ENCODE measurements at regions not wholly inside any gene's neighbourhood (a gene's known extent, or its start where the extent isn't known, plus 50 kb on each side); places are given as distances from the start of the nearest gene placed in this dataset.

DNA sequence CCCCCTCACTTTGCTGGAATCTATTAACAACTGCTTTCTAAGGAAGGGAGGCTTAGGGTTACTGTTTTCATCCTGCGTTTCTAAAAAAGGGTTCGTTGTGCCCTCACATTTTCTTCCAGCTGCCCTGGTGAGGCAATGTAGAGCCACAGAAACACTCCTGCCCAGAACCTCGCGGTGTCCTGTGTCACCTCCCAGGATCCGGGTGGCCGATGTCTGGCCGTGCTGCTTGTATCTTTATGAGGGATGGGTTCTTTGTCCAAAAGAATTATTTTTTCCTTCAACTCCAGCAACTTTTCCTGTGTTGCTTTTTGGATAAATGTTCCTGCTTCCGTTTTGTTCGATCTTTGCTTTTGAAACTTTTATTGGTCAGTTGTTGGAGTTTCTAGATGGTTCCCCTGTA is 291.8 kb upstream of the HS6ST1 start (continued):
- TF ChIP-seq, protein P1, sequence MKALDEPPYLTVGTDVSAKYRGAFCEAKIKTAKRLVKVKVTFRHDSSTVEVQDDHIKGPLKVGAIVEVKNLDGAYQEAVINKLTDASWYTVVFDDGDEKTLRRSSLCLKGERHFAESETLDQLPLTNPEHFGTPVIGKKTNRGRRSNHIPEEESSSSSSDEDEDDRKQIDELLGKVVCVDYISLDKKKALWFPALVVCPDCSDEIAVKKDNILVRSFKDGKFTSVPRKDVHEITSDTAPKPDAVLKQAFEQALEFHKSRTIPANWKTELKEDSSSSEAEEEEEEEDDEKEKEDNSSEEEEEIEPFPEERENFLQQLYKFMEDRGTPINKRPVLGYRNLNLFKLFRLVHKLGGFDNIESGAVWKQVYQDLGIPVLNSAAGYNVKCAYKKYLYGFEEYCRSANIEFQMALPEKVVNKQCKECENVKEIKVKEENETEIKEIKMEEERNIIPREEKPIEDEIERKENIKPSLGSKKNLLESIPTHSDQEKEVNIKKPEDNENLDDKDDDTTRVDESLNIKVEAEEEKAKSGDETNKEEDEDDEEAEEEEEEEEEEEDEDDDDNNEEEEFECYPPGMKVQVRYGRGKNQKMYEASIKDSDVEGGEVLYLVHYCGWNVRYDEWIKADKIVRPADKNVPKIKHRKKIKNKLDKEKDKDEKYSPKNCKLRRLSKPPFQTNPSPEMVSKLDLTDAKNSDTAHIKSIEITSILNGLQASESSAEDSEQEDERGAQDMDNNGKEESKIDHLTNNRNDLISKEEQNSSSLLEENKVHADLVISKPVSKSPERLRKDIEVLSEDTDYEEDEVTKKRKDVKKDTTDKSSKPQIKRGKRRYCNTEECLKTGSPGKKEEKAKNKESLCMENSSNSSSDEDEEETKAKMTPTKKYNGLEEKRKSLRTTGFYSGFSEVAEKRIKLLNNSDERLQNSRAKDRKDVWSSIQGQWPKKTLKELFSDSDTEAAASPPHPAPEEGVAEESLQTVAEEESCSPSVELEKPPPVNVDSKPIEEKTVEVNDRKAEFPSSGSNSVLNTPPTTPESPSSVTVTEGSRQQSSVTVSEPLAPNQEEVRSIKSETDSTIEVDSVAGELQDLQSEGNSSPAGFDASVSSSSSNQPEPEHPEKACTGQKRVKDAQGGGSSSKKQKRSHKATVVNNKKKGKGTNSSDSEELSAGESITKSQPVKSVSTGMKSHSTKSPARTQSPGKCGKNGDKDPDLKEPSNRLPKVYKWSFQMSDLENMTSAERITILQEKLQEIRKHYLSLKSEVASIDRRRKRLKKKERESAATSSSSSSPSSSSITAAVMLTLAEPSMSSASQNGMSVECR (CRISPR knock-in tag; IDR thresholded peaks at IDR 0.05; ENCODE audit: borderline replicate concordance): no peak
- TF ChIP-seq E2F1 (CRISPR knock-in tag; IDR thresholded peaks at IDR 0.05) (no peak), NR2C2 (CRISPR knock-in tag; IDR thresholded peaks at IDR 0.05) (no peak), PREB (CRISPR knock-in tag; IDR thresholded peaks at IDR 0.05; ENCODE audit: borderline replicate concordance) (no peak), GABPB1 (CRISPR knock-in tag; IDR thresholded peaks at IDR 0.05) (no peak)
- TF ChIP-seq, protein P2, sequence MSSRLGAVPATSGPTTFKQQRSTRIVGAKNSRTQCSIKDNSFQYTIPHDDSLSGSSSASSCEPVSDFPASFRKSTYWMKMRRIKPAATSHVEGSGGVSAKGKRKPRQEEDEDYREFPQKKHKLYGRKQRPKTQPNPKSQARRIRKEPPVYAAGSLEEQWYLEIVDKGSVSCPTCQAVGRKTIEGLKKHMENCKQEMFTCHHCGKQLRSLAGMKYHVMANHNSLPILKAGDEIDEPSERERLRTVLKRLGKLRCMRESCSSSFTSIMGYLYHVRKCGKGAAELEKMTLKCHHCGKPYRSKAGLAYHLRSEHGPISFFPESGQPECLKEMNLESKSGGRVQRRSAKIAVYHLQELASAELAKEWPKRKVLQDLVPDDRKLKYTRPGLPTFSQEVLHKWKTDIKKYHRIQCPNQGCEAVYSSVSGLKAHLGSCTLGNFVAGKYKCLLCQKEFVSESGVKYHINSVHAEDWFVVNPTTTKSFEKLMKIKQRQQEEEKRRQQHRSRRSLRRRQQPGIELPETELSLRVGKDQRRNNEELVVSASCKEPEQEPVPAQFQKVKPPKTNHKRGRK (CRISPR knock-in tag; IDR thresholded peaks at IDR 0.05; ENCODE audit: borderline replicate concordance): no peak

DNA sequence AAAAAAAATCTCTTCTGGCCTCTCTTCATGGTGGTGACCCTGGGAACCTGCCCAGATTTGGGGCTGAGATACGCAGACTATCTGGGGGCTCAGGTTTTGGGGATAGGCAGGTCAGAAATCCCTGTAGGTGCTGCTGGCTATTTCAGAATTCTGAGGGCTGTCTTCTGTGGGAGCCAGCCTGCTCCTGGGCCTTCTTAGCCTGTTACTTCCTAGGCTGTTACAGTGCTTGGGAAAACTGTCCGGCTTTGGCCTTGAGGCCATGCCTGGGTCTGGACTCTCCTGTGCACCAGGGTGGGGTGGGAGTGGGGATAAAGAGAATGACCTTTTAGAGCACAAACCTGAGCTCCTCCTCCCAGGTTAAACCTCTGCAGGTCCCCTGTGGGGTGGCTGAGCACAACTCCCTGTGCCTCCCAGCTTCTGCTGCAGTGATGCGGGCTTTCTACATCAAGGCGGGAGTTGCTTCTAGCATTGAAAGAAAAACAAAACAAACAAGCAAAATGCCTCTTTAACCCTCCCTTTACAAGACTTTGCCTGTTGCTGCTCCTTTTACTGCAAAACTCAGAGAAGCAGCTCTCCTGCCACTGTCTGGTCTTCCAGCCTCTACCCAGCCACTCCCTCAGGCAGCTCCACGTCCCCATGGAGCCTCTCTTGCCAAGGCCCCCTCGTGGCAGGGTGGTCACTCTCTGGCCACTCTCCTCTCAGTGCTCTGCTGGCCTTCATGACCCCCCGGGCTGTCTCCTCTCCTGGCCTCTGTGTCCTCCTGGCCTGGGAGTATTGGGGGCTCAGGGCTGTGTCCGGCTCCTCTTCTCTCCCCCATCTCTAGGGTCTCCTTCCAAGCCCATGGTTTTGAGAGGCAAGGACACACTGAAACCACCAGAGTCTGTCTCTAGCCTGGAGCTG is 293.0 kb upstream of the HS6ST1 start:
- peaks cover 6% of the 10 kb centered on the region for H3K9me3 Mint-ChIP-seq
- H3K36me3 Mint-ChIP-seq: no peaks in the 10 kb centered on the region
- CTCF ChIA-PET: no interaction called here
- no peak for TF ChIP-seq NR2C2 (CRISPR knock-in tag; IDR thresholded peaks at IDR 0.05)
- no peak for TF ChIP-seq CREM (CRISPR knock-in tag; IDR thresholded peaks at IDR 0.05)
- TF ChIP-seq FOXP4 (CRISPR knock-in tag; IDR thresholded peaks at IDR 0.05): no peak
- TF ChIP-seq, protein P3, sequence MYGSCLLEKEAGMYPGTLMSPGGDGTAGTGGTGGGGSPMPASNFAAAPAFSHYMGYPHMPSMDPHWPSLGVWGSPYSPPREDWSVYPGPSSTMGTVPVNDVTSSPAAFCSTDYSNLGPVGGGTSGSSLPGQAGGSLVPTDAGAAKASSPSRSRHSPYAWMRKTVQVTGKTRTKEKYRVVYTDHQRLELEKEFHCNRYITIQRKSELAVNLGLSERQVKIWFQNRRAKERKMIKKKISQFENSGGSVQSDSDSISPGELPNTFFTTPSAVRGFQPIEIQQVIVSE (CRISPR knock-in tag; IDR thresholded peaks at IDR 0.05; ENCODE audit: borderline replicate concordance): no peak
- TF ChIP-seq, protein P4, sequence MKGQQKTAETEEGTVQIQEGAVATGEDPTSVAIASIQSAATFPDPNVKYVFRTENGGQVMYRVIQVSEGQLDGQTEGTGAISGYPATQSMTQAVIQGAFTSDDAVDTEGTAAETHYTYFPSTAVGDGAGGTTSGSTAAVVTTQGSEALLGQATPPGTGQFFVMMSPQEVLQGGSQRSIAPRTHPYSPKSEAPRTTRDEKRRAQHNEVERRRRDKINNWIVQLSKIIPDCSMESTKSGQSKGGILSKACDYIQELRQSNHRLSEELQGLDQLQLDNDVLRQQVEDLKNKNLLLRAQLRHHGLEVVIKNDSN (CRISPR knock-in tag; IDR thresholded peaks at IDR 0.05): no peak
- peaks cover 9% of the 10 kb centered on the region; the same call in 1 of the 2 replicates for H3K4me1 Mint-ChIP-seq
- ATAC-seq (no peak), DNase-seq (ENCODE audit: low spot score) (no peak)
- H3K27ac Mint-ChIP-seq: no peak overlapping the region
- no peaks in the 10 kb centered on the region; the same call in 1 of the 2 replicates for H3K27me3 Mint-ChIP-seq (ENCODE audit: low read depth)
- no peak overlapping the region for H3K4me3 Mint-ChIP-seq
- POLR2A ChIA-PET: no interaction called here
